CD4-positive, alpha-beta T cell (primary cell): ENCODE measurements at regions not wholly inside any gene's neighbourhood (a gene's known extent, or its start where the extent isn't known, plus 50 kb on each side); places are given as distances from the start of the nearest gene placed in this dataset.

Experiments
- ATAC-seq: fragments of 200-7000 bp; cut with Tn5 transposase; one replicate; pipeline ENCODE4 v1.10.0; 2022; ENCODE audit warnings: mild to moderate bottlenecking; ENCODE audit not compliant: poor library complexity
- CTCF ChIA-PET: fragments of 350-600 bp; sonication (Branson Sonifier 250); formaldehyde crosslinking; loops from one replicate; lab custom pipeline; 2021; ENCODE audit warnings: antibody characterized with exemption, inconsistent platforms; lab: Charles Lee
- POLR2A ChIA-PET: fragments of 350-600 bp; sonication (Branson Sonifier 250); formaldehyde crosslinking; loops from one replicate; lab custom pipeline; 2021; ENCODE audit warnings: antibody characterized with exemption, inconsistent platforms; lab: Charles Lee
- DNase-seq, 14 experiments: peaks; one replicate each; pipeline ENCODE4 v3.0.0-alpha.2; 2013 to 2020; ENCODE audit warnings: mixed read lengths in 2 of 14
- H3K27ac ChIP-seq, 2 donors: one replicate each; pipeline versions ENCODE4 v1.5.1 to v1.7.0; 2013; ENCODE audit warnings: low read length in 2 of 2, low read depth in 1 of 2, mild to moderate bottlenecking in 1 of 2
- H3K27me3 ChIP-seq, 2 experiments: 1 replicate in 1 of 2; 2 replicates in 1 of 2; pipeline versions ENCODE4 v1.6.1 to v1.7.0; 2013; ENCODE audit warnings: low read length in 2 of 2, control low read depth in 1 of 2, mild to moderate bottlenecking in 1 of 2, moderate library complexity in 1 of 2; ENCODE audit not compliant: insufficient read depth in 2 of 2, control insufficient read depth in 1 of 2
- H3K36me3 ChIP-seq: one replicate; pipeline ENCODE4 v1.6.1; 2013; ENCODE audit warnings: low read length, control low read depth; ENCODE audit not compliant: insufficient read depth
- H3K4me1 ChIP-seq: one replicate; pipeline ENCODE4 v1.6.1; 2013; ENCODE audit warnings: low read length, control low read depth; ENCODE audit not compliant: insufficient read depth
- H3K4me3 ChIP-seq: one replicate; pipeline ENCODE4 v1.5.1; 2013; ENCODE audit warnings: mild to moderate bottlenecking, low read length, moderate library complexity
- H3K9me3 ChIP-seq, 2 experiments: 1 replicate in 1 of 2; 2 replicates in 1 of 2; pipeline versions ENCODE4 v1.6.1 to v1.7.0; 2013; ENCODE audit warnings: low read length in 2 of 2, mild to moderate bottlenecking in 2 of 2, control low read depth in 1 of 2, moderate library complexity in 1 of 2; ENCODE audit not compliant: control insufficient read depth in 1 of 2, insufficient read depth in 1 of 2
- H3K27ac Mint-ChIP-seq: one replicate; pipeline ENCODE4 v1.8.0; 2020; ENCODE audit warnings: mixed read lengths
- H3K27me3 Mint-ChIP-seq: one replicate; pipeline ENCODE4 v1.8.0; 2021; ENCODE audit warnings: mixed read lengths
- H3K36me3 Mint-ChIP-seq: one replicate; pipeline ENCODE4 v1.8.0; 2021; ENCODE audit warnings: low read depth, mixed read lengths
- H3K4me1 Mint-ChIP-seq: one replicate; pipeline ENCODE4 v1.8.0; 2021; ENCODE audit warnings: low read depth, mixed read lengths
- H3K4me3 Mint-ChIP-seq: one replicate; pipeline ENCODE4 v1.8.0; 2020; ENCODE audit warnings: mild to moderate bottlenecking, mixed read lengths
- H3K9me3 Mint-ChIP-seq: one replicate; pipeline ENCODE4 v1.8.0; 2020; ENCODE audit warnings: mixed read lengths
- CTCF ChIP-seq: fragments of 200-600 bp; IDR thresholded peaks from one replicate; pipeline ENCODE4 v1.8.0; 2022; ENCODE audit warnings: antibody characterized with exemption, mild to moderate bottlenecking
- intact Hi-C, 2 experiments: fragments of 100-400 bp; cut with DNase I in 1 of 2; cut with micrococcal nuclease in 1 of 2; formaldehyde crosslinking; loops; one replicate each; pipeline versions ENCODE4 v1.15.1 to v1.9.0; 2023 to 2025; cut with DNase I, micrococcal nuclease

- H3K4me3 ChIP-seq = no peak overlapping the region
- Mint-ChIP-seq H3K27me3 (peaks cover 4% of the 10 kb centered on the region), H3K36me3 (no peaks in the 10 kb centered on the region), H3K9me3 (no peaks in the 10 kb centered on the region), H3K4me3 (no peak overlapping the region), H3K4me1 (no peaks in the 10 kb centered on the region), H3K27ac (no peak overlapping the region)
- H3K27me3 ChIP-seq = no peaks in the 10 kb centered on the region
- no peak for DNase-seq
- ATAC-seq = no peak
- H3K9me3 ChIP-seq = peaks cover 0 to 6% of the 10 kb centered on the region in 2 experiments
- TF ChIP-seq CTCF = no peak
- no peak overlapping the region for H3K27ac ChIP-seq
- CTCF ChIA-PET = no interaction called here
- POLR2A ChIA-PET = no interaction called here
- H3K36me3 ChIP-seq = no peaks in the 10 kb centered on the region
- intact Hi-C loops = no loop called here
- no peaks in the 10 kb centered on the region for H3K4me1 ChIP-seq
Observed at GRCh38 chr3:73273341-73273740, 211.9 kb downstream of the EBLN2 start.

GRCh38 chr3:73280746-73281145, 219.3 kb downstream of the EBLN2 start:
- Histone ChIP-seq H3K9me3 (peaks cover 0 to 3% of the 10 kb centered on the region in 2 experiments), H3K4me1 (no peaks in the 10 kb centered on the region), H3K4me3 (no peak overlapping the region), H3K36me3 (no peaks in the 10 kb centered on the region), H3K27me3 (no peaks in the 10 kb centered on the region), H3K27ac (no peak overlapping the region)
- intact Hi-C loops = no loop called here
- CTCF ChIA-PET = no interaction called here
- no peak for DNase-seq
- H3K4me1 Mint-ChIP-seq = no peaks in the 10 kb centered on the region
- no peaks in the 10 kb centered on the region for H3K36me3 Mint-ChIP-seq
- no peak for ATAC-seq
- no peak for TF ChIP-seq CTCF
- peaks cover 11% of the 10 kb centered on the region for H3K27me3 Mint-ChIP-seq
- no peak overlapping the region for H3K4me3 Mint-ChIP-seq
- POLR2A ChIA-PET = no interaction called here
- H3K9me3 Mint-ChIP-seq = no peaks in the 10 kb centered on the region
- H3K27ac Mint-ChIP-seq = no peak overlapping the region

GRCh38 chr3:73284472-73284871, 223.0 kb downstream of the EBLN2 start:
- POLR2A ChIA-PET = no interaction called here
- no peak overlapping the region for H3K27ac Mint-ChIP-seq
- peaks cover 4% of the 10 kb centered on the region for H3K27me3 Mint-ChIP-seq
- H3K4me3 Mint-ChIP-seq = no peak overlapping the region
- no peak for TF ChIP-seq CTCF
- H3K36me3 Mint-ChIP-seq = no peaks in the 10 kb centered on the region
- Histone ChIP-seq H3K9me3 (peaks cover 0 to 3% of the 10 kb centered on the region in 2 experiments), H3K27me3 (no peaks in the 10 kb centered on the region), H3K27ac (no peak overlapping the region), H3K4me1 (no peaks in the 10 kb centered on the region), H3K36me3 (no peaks in the 10 kb centered on the region), H3K4me3 (no peak overlapping the region)
- H3K9me3 Mint-ChIP-seq = no peaks in the 10 kb centered on the region
- no peaks in the 10 kb centered on the region for H3K4me1 Mint-ChIP-seq
- ATAC-seq = no peak
- DNase-seq = no peak
- CTCF ChIA-PET = no interaction called here
- intact Hi-C loops = no loop called here
